IPS DF 6.9 (cell line): ENCODE measurements at regions not wholly inside any gene's neighbourhood (a gene's known extent, or its start where the extent isn't known, plus 50 kb on each side); places are given as distances from the start of the nearest gene placed in this dataset.
"Not testable (repeated sequence)": the region's sequence is repeated elsewhere in the genome, so short reads cannot be mapped to it uniquely, and the experiment has no call there.

Source experiments
- DNase-seq: peaks from one replicate; pipeline ENCODE4 v3.0.0-alpha.2; 2013; ENCODE audit warnings: low read depth, low spot score
- H3K27ac ChIP-seq: one replicate; pipeline ENCODE4 v1.5.1; 2013; ENCODE audit warnings: low read length, control low read depth
- H3K27me3 ChIP-seq: 2 replicates; pipeline ENCODE4 v1.6.1; 2013; ENCODE audit warnings: mild to moderate bottlenecking, low read length; ENCODE audit not compliant: control insufficient read depth, insufficient read depth
- H3K36me3 ChIP-seq: 2 replicates; pipeline ENCODE4 v1.6.1; 2013; ENCODE audit warnings: low read length; ENCODE audit not compliant: control insufficient read depth, insufficient read depth
- H3K4me1 ChIP-seq: 2 replicates; pipeline ENCODE4 v1.6.1; 2013; ENCODE audit warnings: low read length; ENCODE audit not compliant: control insufficient read depth, insufficient read depth
- H3K4me3 ChIP-seq: 2 replicates; pipeline ENCODE4 v1.5.1; 2013; ENCODE audit warnings: mild to moderate bottlenecking, low read length
- H3K9me3 ChIP-seq: 2 replicates; pipeline ENCODE4 v1.6.1; 2013; ENCODE audit warnings: low read length, inconsistent platforms; ENCODE audit not compliant: control insufficient read depth, insufficient read depth
- WGBS: extraction: QIAGEN DNeasy Blood & Tissue Kit; methylation state at CpG from one replicate; pipeline ENCODE4 v1.1.7; 2013; ENCODE audit warnings: mixed read lengths, missing lambda C conversion rate; ENCODE audit not compliant: insufficient read length, insufficient coverage; 5-methylcytosine and 5-hydroxymethylcytosine counted together

- H3K27ac ChIP-seq: no peak overlapping the region
- H3K4me3 ChIP-seq: no peak overlapping the region
- no peaks in the 10 kb centered on the region for H3K36me3 ChIP-seq
- no peaks in the 10 kb centered on the region for H3K4me1 ChIP-seq
- no CpG with 5 or more reads among the region's 4 CpGs for WGBS
- no peaks in the 10 kb centered on the region for H3K9me3 ChIP-seq
- no peaks in the 10 kb centered on the region for H3K27me3 ChIP-seq
- DNase-seq: no peak
These were observed 275.2 kb downstream of the SPRY1 start for GRCh38 chr4:123671636-123672404.

GRCh38 chr4:123672987-123673386, 276.4 kb downstream of the SPRY1 start:
- H3K4me3 ChIP-seq: no peak overlapping the region
- H3K4me1 ChIP-seq: no peaks in the 10 kb centered on the region
- H3K27me3 ChIP-seq: no peaks in the 10 kb centered on the region
- no peaks in the 10 kb centered on the region for H3K36me3 ChIP-seq
- DNase-seq: no peak
- WGBS: no CpG with 5 or more reads among the region's 3 CpGs
- no peak overlapping the region for H3K27ac ChIP-seq
- H3K9me3 ChIP-seq: no peaks in the 10 kb centered on the region

GRCh38 chr4:123673971-123674370, 277.4 kb downstream of the SPRY1 start:
- Histone ChIP-seq H3K36me3 (no peaks in the 10 kb centered on the region), H3K27me3 (no peaks in the 10 kb centered on the region), H3K4me3 (no peak overlapping the region), H3K4me1 (no peaks in the 10 kb centered on the region), H3K9me3 (no peaks in the 10 kb centered on the region), H3K27ac (no peak overlapping the region)
- no peak for DNase-seq
- no CpG with 5 or more reads among the region's 2 CpGs for WGBS

GRCh38 chr4:123674762-123675465, 278.3 kb downstream of the SPRY1 start:
- no peak overlapping the region for H3K4me3 ChIP-seq
- no peaks in the 10 kb centered on the region for H3K9me3 ChIP-seq
- no peak overlapping the region for H3K27ac ChIP-seq
- no peaks in the 10 kb centered on the region for H3K27me3 ChIP-seq
- no CpG with 5 or more reads among the region's 5 CpGs for WGBS
- no peaks in the 10 kb centered on the region for H3K36me3 ChIP-seq
- DNase-seq: no peak
- H3K4me1 ChIP-seq: no peaks in the 10 kb centered on the region

- no peaks in the 10 kb centered on the region for H3K9me3 ChIP-seq
- H3K36me3 ChIP-seq: no peaks in the 10 kb centered on the region
- no peaks in the 10 kb centered on the region for H3K27me3 ChIP-seq
- DNase-seq: no peak
- no peaks in the 10 kb centered on the region for H3K4me1 ChIP-seq
- WGBS: no CpG with 5 or more reads among the region's 1 CpG
- no peak overlapping the region for H3K4me3 ChIP-seq
- H3K27ac ChIP-seq: no peak overlapping the region
These were observed 279.0 kb downstream of the SPRY1 start for GRCh38 chr4:123675567-123675966.

- H3K36me3 ChIP-seq: no peaks in the 10 kb centered on the region
- no CpG with 5 or more reads among the region's 5 CpGs for whole genome bisulfite sequencing
- no peak overlapping the region for H3K4me3 ChIP-seq
- H3K27me3 ChIP-seq: no peaks in the 10 kb centered on the region
- H3K4me1 ChIP-seq: no peaks in the 10 kb centered on the region
- H3K9me3 ChIP-seq: no peaks in the 10 kb centered on the region
- DNase-seq: no peak
- no peak overlapping the region for H3K27ac ChIP-seq
These were observed 279.7 kb downstream of the SPRY1 start for GRCh38 chr4:123676071-123676889.

- Histone ChIP-seq H3K4me3 (no peak overlapping the region), H3K36me3 (no peaks in the 10 kb centered on the region), H3K27me3 (no peaks in the 10 kb centered on the region), H3K4me1 (no peaks in the 10 kb centered on the region), H3K9me3 (no peaks in the 10 kb centered on the region), H3K27ac (no peak overlapping the region)
- no peak for DNase-seq
- WGBS: no CpG with 5 or more reads among the region's 7 CpGs
These were observed 280.3 kb downstream of the SPRY1 start for GRCh38 chr4:123676890-123677229.

- H3K27ac ChIP-seq: no peak overlapping the region
- WGBS: no CpG with 5 or more reads among the region's 2 CpGs
- no peaks in the 10 kb centered on the region for H3K4me1 ChIP-seq
- no peaks in the 10 kb centered on the region for H3K36me3 ChIP-seq
- no peak overlapping the region for H3K4me3 ChIP-seq
- H3K9me3 ChIP-seq: no peaks in the 10 kb centered on the region
- no peak for DNase-seq
- H3K27me3 ChIP-seq: no peaks in the 10 kb centered on the region
These were observed 286.3 kb downstream of the SPRY1 start for GRCh38 chr4:123682931-123683330.

GRCh38 chr4:123684937-123685336, 288.3 kb downstream of the SPRY1 start:
- no CpG with 5 or more reads among the region's 26 CpGs for WGBS
- not testable (repeated sequence) for H3K27me3 ChIP-seq, H3K9me3 ChIP-seq, H3K36me3 ChIP-seq, DNase-seq, H3K27ac ChIP-seq, H3K4me3 ChIP-seq, H3K4me1 ChIP-seq

- not testable (repeated sequence) for DNase-seq, H3K4me3 ChIP-seq, H3K27ac ChIP-seq, H3K4me1 ChIP-seq, H3K36me3 ChIP-seq, H3K27me3 ChIP-seq, H3K9me3 ChIP-seq
- no CpG with 5 or more reads among the region's 2 CpGs for WGBS
These were observed 298.9 kb downstream of the SPRY1 start for GRCh38 chr4:123695531-123695930.
